A673 (cell line): ENCODE measurements at regions not wholly inside any gene's neighbourhood (a gene's known extent, or its start where the extent isn't known, plus 50 kb on each side); places are given as distances from the start of the nearest gene placed in this dataset.

Experiments
- EZH2 ChIP-seq: fragments of 200-600 bp; sonication (generic); IDR thresholded peaks from 2 replicates; pipeline ENCODE4 v1.6.1; 2017; ENCODE audit warnings: borderline replicate concordance, low read depth, mild to moderate bottlenecking, mixed read lengths, antibody characterized with exemption, low read length; ENCODE audit not compliant: poor library complexity, severe bottlenecking
- TF ChIP-seq, protein P1 (sequence below): fragments of 300-800, 200-600 bp; sonication (generic); conservative IDR thresholded peaks from 2 replicates; pipeline ENCODE4 v1.5.1; 2017; ENCODE audit warnings: low read depth, mild to moderate bottlenecking, antibody characterized with exemption, low read length, moderate library complexity, mixed read lengths

DNA sequence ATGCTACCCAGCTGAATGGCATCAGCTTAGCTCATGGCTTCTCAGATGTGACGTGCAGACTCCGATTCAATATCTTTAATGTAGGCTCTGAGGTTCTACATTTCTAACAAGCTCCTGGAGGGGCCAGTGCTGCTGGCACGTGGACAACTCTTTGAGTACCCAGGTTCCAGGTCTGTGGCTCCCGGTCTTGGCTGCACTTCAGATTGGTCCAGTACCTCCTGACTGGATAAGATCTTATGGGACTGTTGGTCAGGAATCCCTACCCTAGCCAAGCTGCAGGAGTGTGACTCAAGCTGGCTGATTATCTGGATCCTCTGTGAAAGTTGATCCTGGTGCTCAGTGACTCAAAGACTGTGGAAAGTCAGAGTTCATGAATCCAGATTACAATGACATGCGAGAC lies 222.1 kb downstream of the ANKRD30B start:
- TF ChIP-seq, protein P1, sequence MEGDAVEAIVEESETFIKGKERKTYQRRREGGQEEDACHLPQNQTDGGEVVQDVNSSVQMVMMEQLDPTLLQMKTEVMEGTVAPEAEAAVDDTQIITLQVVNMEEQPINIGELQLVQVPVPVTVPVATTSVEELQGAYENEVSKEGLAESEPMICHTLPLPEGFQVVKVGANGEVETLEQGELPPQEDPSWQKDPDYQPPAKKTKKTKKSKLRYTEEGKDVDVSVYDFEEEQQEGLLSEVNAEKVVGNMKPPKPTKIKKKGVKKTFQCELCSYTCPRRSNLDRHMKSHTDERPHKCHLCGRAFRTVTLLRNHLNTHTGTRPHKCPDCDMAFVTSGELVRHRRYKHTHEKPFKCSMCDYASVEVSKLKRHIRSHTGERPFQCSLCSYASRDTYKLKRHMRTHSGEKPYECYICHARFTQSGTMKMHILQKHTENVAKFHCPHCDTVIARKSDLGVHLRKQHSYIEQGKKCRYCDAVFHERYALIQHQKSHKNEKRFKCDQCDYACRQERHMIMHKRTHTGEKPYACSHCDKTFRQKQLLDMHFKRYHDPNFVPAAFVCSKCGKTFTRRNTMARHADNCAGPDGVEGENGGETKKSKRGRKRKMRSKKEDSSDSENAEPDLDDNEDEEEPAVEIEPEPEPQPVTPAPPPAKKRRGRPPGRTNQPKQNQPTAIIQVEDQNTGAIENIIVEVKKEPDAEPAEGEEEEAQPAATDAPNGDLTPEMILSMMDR: no peak
- no peak for TF ChIP-seq EZH2
